NT2/D1 (cell line): ENCODE measurements at regions not wholly inside any gene's neighbourhood (a gene's known extent, or its start where the extent isn't known, plus 50 kb on each side); places are given as distances from the start of the nearest gene placed in this dataset.

Experiments
- SUZ12 ChIP-seq: IDR thresholded peaks from 2 replicates; pipeline ENCODE4 v1.6.1; 2011; ENCODE audit not compliant: insufficient read length, insufficient read depth; ENCODE audit errors: extremely low read depth
- YY1 ChIP-seq: IDR thresholded peaks from 2 replicates; pipeline ENCODE4 v1.6.1; 2011; ENCODE audit not compliant: insufficient read length, insufficient read depth
- ZNF274 ChIP-seq: IDR thresholded peaks from 2 replicates; pipeline ENCODE4 v1.6.1; 2011; ENCODE audit warnings: mild to moderate bottlenecking, low read depth, low read length

- TF ChIP-seq ZNF274 (no peak), SUZ12 (no peak), YY1 (no peak)
Measured at GRCh38 chr6:14806101-14806500, 439.8 kb upstream of the JARID2 start.
